MCF 10A (cell line): ENCODE measurements at regions not wholly inside any gene's neighbourhood (a gene's known extent, or its start where the extent isn't known, plus 50 kb on each side); places are given as distances from the start of the nearest gene placed in this dataset.

Experiments used
- BruUV-seq: library from RNA; stranded (reverse); fragments of 400-500 nt; replicated peaks from 2 replicates; lab custom pipeline; 2021; lab: Mats Ljungman, UMichigan
- CTCF ChIA-PET: fragments of 300-600 bp; sonication (Branson Sonifier 250); formaldehyde crosslinking; extraction: SDS; loops from one replicate; lab custom pipeline; 2021; ENCODE audit warnings: antibody characterized with exemption, inconsistent platforms; lab: Yijun Ruan, JAX
- POLR2A ChIA-PET: fragments of 300-600, 350-650 bp; sonication (Branson Sonifier 250); formaldehyde crosslinking; extraction: SDS; loops from one replicate; lab custom pipeline; 2020; ENCODE audit warnings: antibody characterized with exemption, inconsistent platforms; lab: Yijun Ruan, JAX
- DNase-seq: peaks from one replicate; pipeline ENCODE4 v3.0.0-alpha.2; 2018; ENCODE audit not compliant: unreplicated experiment
- H3K27ac Mint-ChIP-seq: one replicate; pipeline ENCODE4 v1.8.0; 2022; ENCODE audit warnings: mild to moderate bottlenecking, low read depth, mixed read lengths; ENCODE audit not compliant: unreplicated experiment
- H3K27me3 Mint-ChIP-seq: one replicate; pipeline ENCODE4 v1.8.0; 2022; ENCODE audit warnings: mixed read lengths; ENCODE audit not compliant: insufficient read depth, unreplicated experiment
- H3K36me3 Mint-ChIP-seq: one replicate; pipeline ENCODE4 v1.8.0; 2022; ENCODE audit warnings: mild to moderate bottlenecking, moderate library complexity, mixed read lengths; ENCODE audit not compliant: insufficient read depth, unreplicated experiment
- H3K4me1 Mint-ChIP-seq: one replicate; pipeline ENCODE4 v1.8.0; 2022; ENCODE audit warnings: mixed read lengths; ENCODE audit not compliant: insufficient read depth, unreplicated experiment
- H3K4me3 Mint-ChIP-seq: one replicate; pipeline ENCODE4 v1.8.0; 2022; ENCODE audit warnings: mild to moderate bottlenecking, moderate library complexity, mixed read lengths; ENCODE audit not compliant: unreplicated experiment
- H3K9me3 Mint-ChIP-seq: one replicate; pipeline ENCODE4 v1.8.0; 2022; ENCODE audit warnings: mixed read lengths; ENCODE audit not compliant: unreplicated experiment
- CTCF ChIP-seq: fragments of 200-600 bp; IDR thresholded peaks from one replicate; pipeline ENCODE4 v1.8.0; 2022; ENCODE audit warnings: antibody characterized with exemption, mild to moderate bottlenecking; ENCODE audit not compliant: unreplicated experiment
- intact Hi-C: fragments of 100-400 bp; cut with micrococcal nuclease; formaldehyde crosslinking; loops from 2 replicates; pipeline ENCODE4 v1.14.1; 2022

GRCh38 chr6:9634776-9635175 is 780.1 kb downstream of the TFAP2A start:
- ChIA-PET CTCF (no interaction called here), POLR2A (interaction anchor here (0.8 kb wide), 1 partner anchor 10 kb away, joined by 4 read pairs; no protein-coding TSS in a partner anchor)
- H3K4me3 Mint-ChIP-seq: no peak overlapping the region
- no peaks in the 10 kb centered on the region for H3K9me3 Mint-ChIP-seq
- no peak overlapping the region for H3K27ac Mint-ChIP-seq
- H3K4me1 Mint-ChIP-seq: no peaks in the 10 kb centered on the region
- TF ChIP-seq CTCF: no peak
- H3K27me3 Mint-ChIP-seq: no peaks in the 10 kb centered on the region
- H3K36me3 Mint-ChIP-seq: no peaks in the 10 kb centered on the region
- BruUV-seq: no TSS peak
- DNase-seq: no peak
- intact Hi-C loops: no loop called here

GRCh38 chr6:9632026-9632425 is 782.8 kb downstream of the TFAP2A start:
- H3K4me1 Mint-ChIP-seq: peaks cover 8% of the 10 kb centered on the region
- POLR2A ChIA-PET: no interaction called here
- intact Hi-C loops: no loop called here
- no peaks in the 10 kb centered on the region for H3K27me3 Mint-ChIP-seq
- no peak for DNase-seq
- CTCF ChIA-PET: no interaction called here
- BruUV-seq: no TSS peak
- no peak overlapping the region for H3K27ac Mint-ChIP-seq
- H3K9me3 Mint-ChIP-seq: no peaks in the 10 kb centered on the region
- no peak overlapping the region for H3K4me3 Mint-ChIP-seq
- no peak for TF ChIP-seq CTCF
- H3K36me3 Mint-ChIP-seq: no peaks in the 10 kb centered on the region

- peak overlapping the region; percentile 68 for H3K27ac Mint-ChIP-seq
- intact Hi-C loops: no loop called here
- CTCF ChIA-PET: no interaction called here
- DNase-seq: peak; percentile 62
- BruUV-seq: no TSS peak
- POLR2A ChIA-PET: interaction anchor here (1.1 kb wide), 1 partner anchor 14 kb away, joined by 3 read pairs; no protein-coding TSS in a partner anchor
- H3K27me3 Mint-ChIP-seq: no peaks in the 10 kb centered on the region
- H3K4me1 Mint-ChIP-seq: peaks cover 8% of the 10 kb centered on the region
- no peaks in the 10 kb centered on the region for H3K9me3 Mint-ChIP-seq
- TF ChIP-seq CTCF: no peak
- no peak overlapping the region for H3K4me3 Mint-ChIP-seq
- no peaks in the 10 kb centered on the region for H3K36me3 Mint-ChIP-seq
Observed at GRCh38 chr6:9628819-9629218, 786.1 kb downstream of the TFAP2A start.

GRCh38 chr6:9627916-9628315 is 787.0 kb downstream of the TFAP2A start:
- peaks cover 8% of the 10 kb centered on the region for H3K4me1 Mint-ChIP-seq
- H3K27me3 Mint-ChIP-seq: no peaks in the 10 kb centered on the region
- intact Hi-C loops: no loop called here
- H3K9me3 Mint-ChIP-seq: no peaks in the 10 kb centered on the region
- no peak for TF ChIP-seq CTCF
- H3K4me3 Mint-ChIP-seq: no peak overlapping the region
- ChIA-PET POLR2A (interaction anchor here (1.1 kb wide), 1 partner anchor 13 kb away, joined by 3 read pairs; no protein-coding TSS in a partner anchor), CTCF (interaction anchor here (0.6 kb wide), 1 partner anchor 460 kb away, joined by 3 read pairs; no protein-coding TSS in a partner anchor)
- no peaks in the 10 kb centered on the region for H3K36me3 Mint-ChIP-seq
- H3K27ac Mint-ChIP-seq: no peak overlapping the region
- DNase-seq: no peak
- no TSS peak for BruUV-seq
